Sigmoid colon (tissue), 4 donors: ENCODE measurements at regions not wholly inside any gene's neighbourhood (a gene's known extent, or its start where the extent isn't known, plus 50 kb on each side); places are given as distances from the start of the nearest gene placed in this dataset.

Source experiments
- EP300 ChIP-seq, 4 donors: sonication (generic); formaldehyde crosslinking; IDR thresholded peaks; one replicate each; pipeline ENCODE4 v1.6.1; 2017; ENCODE audit warnings: antibody characterized with exemption in 4 of 4
- POLR2A ChIP-seq, 2 donors: fragments of 450-650 bp; IDR thresholded peaks; one replicate each; pipeline ENCODE4 v1.6.1; 2016; ENCODE audit warnings: antibody characterized with exemption in 2 of 2, mild to moderate bottlenecking in 2 of 2, moderate library complexity in 2 of 2
- TF ChIP-seq, protein P1 (sequence below), 4 experiments: fragments of 450-650 bp in 3 of 4; fragments of 200-600 bp in 1 of 4; IDR thresholded peaks; one replicate each; pipeline ENCODE4 v1.5.1; 2016 to 2019; ENCODE audit warnings: antibody characterized with exemption in 4 of 4, mild to moderate bottlenecking in 3 of 4, moderate library complexity in 2 of 4

DNA sequence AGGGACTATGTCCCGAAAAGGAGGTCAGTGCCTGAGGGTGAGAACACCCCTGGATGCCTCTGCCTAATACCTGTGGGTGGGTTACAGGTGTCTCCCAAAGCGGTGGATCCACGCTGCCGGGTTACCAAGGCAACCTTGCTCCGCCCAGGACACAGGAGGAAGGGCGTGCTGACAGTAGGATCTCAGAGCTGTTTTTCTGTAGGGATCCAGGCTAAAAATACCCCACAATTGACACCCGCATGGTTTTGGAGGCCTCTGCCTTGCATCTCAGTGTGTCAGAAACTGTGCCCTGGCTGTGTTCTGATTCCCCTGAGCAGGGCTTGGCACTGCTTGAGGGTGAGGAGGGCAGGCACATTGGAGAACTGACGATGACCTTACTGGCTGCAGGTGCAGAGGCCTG, 118.0 kb downstream of the IER5 start:
- TF ChIP-seq, protein P1, sequence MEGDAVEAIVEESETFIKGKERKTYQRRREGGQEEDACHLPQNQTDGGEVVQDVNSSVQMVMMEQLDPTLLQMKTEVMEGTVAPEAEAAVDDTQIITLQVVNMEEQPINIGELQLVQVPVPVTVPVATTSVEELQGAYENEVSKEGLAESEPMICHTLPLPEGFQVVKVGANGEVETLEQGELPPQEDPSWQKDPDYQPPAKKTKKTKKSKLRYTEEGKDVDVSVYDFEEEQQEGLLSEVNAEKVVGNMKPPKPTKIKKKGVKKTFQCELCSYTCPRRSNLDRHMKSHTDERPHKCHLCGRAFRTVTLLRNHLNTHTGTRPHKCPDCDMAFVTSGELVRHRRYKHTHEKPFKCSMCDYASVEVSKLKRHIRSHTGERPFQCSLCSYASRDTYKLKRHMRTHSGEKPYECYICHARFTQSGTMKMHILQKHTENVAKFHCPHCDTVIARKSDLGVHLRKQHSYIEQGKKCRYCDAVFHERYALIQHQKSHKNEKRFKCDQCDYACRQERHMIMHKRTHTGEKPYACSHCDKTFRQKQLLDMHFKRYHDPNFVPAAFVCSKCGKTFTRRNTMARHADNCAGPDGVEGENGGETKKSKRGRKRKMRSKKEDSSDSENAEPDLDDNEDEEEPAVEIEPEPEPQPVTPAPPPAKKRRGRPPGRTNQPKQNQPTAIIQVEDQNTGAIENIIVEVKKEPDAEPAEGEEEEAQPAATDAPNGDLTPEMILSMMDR (IDR thresholded peaks at IDR 0.05), result no peak
- TF ChIP-seq EP300 (IDR thresholded peaks at IDR 0.05) (no peak), POLR2A (IDR thresholded peaks at IDR 0.05) (no peak)
